ENCODE measurements at regions not wholly inside any gene's neighbourhood (a gene's known extent, or its start where the extent isn't known, plus 50 kb on each side); places are given as distances from the start of the nearest gene placed in this dataset.
"Not testable (repeated sequence)": the region's sequence is repeated elsewhere in the genome, so short reads cannot be mapped to it uniquely, and the experiment has no call there.

DNA sequence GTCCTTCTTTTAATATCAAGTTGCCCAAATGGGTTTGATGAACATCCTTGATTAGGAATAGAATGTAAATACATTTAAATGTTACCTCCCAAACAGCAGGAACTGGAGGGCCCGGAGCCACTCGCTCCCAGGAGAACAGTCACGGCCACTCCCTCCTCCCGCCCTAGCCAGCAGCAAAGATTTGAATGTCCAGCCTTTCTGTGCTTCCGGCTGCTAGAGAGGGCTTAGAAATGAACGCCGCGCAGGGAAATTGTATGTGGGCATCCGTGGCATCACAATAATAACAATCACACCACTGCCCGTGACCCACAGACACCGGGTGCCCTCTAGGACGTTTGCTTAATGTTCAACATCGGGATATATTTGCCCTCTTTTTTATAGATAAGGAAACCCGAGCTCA, 164.9 kb upstream of the SALL3 start:
- no peak for DNase-seq (ENCODE audit: low read depth)

DNA sequence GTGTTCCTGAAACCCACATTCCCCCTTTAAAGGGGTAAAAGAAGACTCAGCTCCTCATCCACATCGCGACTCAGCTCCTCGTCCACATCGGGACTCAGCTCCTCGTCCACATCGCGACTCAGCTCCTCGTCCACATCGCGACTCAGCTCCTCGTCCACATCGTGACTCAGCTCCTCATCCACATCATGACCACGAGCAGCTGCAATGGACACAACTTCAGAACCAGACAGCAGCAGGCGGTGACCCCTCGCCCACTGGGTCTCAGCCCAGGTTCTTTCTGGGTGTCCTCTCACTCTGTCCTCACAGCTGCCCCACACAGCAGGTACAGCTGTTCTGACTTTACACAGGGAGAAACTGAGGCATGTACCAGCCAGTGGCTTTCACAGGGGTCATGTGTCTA, 163.5 kb upstream of the SALL3 start:
- DNase-seq (ENCODE audit: low read depth), result no peak

DNA sequence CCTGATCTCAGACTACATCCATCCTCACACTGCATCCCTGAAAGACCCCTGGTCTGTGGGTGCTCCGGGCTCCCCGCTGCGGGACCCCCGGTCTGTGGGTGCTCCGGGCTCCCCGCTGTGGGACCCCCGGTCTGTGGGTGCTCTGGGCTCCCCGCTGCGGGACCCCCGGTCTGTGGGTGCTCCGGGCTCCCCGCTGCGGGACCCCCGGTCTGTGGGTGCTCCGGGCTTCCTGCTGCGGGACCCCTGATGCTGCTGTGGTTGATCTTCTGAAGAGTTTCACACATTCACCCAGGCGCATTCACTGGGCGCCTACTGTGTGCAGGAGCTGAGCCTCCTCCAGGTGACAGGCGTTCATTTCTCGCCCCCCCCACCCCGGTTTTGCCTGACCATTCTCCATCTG, 162.7 kb upstream of the SALL3 start:
- DNase-seq (ENCODE audit: low read depth), result no peak

DNA sequence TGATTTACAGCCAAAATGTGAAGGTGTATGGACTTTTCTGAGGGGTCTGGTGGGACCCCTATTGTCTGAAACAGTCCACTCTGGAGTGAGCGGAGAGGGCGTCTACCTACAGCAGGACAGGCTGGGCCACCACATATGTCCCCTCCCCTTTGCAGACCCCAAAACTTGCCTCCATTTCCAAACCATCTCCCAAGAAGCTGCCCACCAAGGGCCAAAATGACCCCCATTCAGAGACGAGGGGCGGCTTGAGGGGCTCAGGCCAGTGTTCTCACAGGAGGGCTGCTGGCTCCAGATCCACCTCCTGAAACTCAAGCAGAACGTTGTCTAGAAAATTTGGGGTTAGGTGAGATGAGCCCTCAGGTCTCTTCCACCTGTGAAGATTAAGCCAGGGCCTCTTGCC, 161.1 kb upstream of the SALL3 start:
- DNase-seq (ENCODE audit: low read depth), result no peak

DNA sequence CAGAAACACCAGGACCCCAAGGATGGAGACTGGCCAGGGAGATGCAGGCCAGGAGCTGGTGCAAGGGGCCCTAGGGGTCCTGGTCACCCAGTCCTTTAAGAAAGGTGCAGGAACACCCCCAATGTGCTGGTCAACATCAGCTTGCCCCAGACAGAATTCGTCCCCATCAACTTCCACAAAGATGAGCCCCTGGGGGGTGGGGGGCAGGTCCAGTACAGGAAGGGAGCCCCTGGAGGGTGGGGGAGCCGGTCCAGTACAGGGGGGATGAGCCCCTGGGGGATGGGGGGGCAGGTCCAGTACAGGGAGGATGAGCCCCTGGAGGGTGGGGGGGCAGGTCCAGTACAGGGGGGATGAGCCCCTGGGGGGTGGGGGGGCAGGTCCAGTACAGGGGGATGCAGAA, 160.7 kb upstream of the SALL3 start:
- no peak for DNase-seq (ENCODE audit: low read depth)

DNA sequence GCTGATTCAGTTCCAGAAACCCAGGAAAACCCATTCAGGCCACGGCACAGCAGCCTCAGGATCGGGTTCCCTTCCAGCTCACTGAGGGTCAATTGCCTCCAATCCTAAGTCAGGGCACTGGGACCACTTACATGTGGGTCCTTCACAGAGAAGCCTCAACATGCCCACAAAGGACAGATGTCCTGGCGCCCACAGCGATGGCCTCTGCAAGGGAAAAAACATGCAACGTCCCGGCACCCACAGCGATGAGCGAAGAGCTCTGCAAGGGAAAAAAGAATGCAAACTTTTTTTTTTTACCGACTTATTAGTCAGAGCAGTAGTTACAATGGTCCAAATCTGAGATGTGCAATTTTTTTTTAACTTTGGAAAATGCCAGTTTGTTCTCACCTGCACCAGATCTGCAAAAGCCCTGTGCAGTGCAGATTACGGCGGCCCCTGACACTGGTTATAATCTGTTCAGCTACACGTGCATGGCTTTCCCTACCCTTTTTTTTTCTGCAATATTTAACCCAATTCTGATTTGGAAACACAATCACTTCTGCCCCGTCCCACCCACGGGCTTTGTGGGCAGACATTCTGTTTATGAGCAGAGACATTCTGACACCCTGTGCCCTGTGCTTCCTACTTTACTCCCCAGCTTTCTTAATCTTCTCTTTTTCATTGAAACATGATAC, 159.3 kb upstream of the SALL3 start:
- no peak for DNase-seq (ENCODE audit: low read depth)

DNA sequence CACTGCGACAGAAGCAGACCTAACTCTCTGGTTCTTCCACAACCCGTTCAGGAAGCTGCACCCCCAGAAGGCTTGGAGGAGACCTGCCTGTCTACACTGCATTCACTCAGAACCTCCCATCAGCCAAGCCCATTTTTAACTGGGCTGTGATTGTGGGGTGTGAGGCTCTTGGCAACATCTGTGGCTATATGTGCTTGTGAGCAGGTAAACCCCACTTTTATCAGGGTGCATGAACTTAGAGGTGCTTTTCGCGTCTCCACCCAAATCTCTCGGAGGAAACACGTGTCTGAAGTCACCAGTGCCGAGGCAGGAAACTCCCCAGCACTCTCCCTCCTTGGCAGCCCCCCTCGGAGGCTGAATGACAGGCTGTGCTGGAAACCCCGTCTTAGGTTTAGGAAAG, 158.2 kb upstream of the SALL3 start:
- no peak for DNase-seq (ENCODE audit: low read depth)

DNA sequence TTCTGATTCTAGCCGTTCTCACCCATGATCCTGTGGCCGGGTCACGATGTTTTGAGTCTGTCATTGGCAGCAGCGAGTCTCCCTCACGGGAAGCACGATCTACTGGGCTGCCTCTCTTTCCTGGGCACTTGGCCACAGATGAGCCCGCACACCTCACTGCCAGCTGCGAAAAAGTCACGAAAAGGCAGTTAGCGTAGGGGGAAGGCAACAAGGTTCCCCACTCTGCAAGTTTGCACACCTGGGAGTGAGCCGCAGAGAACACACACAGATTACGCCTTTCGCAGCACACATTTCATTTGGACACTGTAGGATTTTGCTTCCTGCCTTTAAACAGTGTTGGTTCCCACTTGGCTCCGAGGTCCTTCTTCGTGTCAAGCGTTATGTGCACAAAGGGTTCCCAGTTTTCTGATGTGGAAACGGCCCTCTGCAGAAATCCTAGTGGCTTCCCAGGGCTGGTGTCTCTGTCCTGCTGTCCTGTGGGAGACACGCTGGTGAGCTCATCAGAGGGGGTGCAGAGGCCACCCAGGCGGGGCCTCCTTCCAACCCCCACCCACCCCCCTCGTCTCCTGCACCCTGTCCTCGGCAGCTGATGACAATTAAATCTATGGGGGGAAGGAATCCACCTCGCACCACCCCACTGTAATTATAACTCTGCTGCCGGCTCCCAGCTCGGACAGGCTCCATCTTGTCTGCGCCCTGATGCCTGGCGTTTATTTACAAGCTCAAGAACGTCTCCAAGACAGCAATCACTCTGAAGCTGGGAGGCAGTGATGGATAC, 157.3 kb upstream of the SALL3 start:
- DNase-seq (ENCODE audit: low read depth), result no peak

DNA sequence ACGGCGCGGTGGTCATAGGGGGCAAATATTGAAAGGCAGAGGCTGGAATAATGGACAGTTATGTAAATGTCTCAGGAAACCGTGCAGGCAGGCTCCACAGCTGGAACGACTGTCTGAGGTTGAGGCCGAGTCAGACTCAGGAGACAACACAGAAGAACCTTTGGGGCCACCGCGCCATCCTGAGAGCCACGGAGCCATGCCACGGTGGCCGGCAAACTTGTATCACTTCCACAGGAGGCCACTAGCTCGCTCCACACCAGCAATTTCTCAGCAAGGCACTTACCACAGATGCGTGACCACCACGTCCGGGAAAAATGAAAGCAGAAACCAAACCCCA, 156.7 kb upstream of the SALL3 start:
- DNase-seq (ENCODE audit: low read depth), result no peak

DNA sequence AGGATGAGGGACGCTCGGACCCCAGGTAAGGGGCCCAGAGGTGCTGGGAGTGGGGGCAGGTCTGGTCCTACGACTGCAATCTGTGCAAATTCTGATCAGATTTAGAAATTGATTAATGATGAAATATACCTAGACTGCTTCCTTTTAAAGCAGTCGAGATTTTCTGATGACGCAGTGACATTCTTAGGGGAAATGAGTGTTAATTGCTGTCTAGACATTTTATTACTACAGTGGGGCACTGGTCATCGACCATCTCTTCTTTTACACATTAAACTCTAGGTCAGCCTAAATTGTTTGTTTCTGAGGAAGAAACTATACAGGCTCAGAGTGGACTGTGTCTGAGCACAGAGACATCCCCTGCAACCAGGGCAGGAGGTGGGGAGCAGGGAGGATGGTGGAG, 154.4 kb upstream of the SALL3 start:
- DNase-seq (ENCODE audit: low read depth), result no peak

DNA sequence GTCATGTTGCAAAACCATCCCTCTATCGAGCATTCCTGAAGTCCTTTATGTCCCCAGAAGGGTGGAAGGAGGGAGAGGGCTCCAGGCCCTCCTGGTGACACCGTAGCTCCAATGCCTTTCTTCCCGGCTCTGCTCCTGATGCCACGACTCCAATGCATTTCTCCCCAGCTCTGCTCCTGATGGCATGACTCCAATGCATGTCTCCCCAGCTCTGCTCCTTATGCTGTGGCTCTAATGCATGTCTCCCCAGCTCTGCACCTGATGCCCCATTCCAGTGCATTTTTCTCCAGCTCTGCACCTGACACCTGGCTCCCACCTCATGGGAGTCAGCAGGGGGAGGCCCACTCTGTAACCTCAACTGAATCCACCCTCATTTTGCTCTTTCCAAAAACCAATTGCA, 153.0 kb upstream of the SALL3 start:
- no peak for DNase-seq (ENCODE audit: low read depth)

DNA sequence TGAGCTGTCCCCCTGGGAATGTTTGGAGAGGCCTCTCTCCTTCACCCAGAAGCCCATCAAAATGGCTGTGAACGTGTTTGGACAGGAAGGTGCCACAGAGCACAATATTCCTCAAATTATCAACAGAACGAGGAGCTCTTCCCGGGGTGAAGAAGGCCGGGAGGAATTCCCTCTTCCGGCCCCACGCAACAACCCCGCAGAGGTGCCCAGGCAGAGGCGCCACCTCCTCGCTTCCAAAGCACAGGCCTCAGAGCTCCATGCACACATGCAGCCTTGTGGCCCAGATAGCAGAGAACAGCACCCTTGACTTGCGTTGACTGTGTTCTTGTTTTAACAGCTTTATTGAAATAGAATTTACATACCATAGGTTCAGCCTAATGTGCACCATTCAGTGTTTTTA, 152.5 kb upstream of the SALL3 start:
- DNase-seq (ENCODE audit: low read depth), result no peak

DNA sequence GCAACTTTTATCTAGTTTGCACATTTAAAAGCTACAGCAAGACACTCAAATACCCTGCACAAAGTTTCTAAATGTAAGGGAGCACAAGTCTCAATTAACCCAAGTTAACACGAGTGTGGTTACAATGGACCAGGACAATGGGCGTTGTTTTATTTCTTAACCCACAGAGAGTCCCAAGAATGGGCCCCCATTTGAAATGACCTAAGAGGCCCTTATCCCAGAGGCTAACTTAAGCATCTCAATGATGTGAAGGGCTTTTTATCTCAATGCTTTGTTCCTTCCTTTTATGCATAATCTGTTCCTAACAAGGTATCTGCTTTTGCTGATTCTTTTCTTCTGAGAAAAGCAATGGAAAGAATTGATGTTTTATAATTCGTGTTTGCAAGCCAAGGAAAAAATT, 151.5 kb upstream of the SALL3 start:
- no peak for DNase-seq (ENCODE audit: low read depth)

DNA sequence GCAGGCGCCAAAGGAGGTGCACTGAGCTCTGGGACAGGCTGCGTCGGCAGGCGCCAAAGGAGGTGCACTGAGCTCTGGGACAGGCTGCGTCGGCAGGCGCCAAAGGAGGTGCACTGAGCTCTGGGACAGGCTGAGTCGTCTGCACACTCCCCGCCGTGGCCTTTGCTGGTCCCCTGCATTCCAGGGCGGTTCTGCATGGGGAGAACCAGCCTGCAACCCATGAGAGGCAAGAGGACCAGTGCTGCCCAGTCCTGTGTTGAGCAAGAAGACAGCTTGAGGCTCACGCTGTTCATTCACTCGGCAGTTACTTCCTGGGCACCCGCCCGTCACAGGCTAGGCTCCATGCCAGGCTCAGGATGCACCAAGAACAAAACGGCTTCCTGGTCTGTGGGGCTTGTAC, 150.6 kb upstream of the SALL3 start:
- not testable (repeated sequence) for DNase-seq (ENCODE audit: low read depth)

DNA sequence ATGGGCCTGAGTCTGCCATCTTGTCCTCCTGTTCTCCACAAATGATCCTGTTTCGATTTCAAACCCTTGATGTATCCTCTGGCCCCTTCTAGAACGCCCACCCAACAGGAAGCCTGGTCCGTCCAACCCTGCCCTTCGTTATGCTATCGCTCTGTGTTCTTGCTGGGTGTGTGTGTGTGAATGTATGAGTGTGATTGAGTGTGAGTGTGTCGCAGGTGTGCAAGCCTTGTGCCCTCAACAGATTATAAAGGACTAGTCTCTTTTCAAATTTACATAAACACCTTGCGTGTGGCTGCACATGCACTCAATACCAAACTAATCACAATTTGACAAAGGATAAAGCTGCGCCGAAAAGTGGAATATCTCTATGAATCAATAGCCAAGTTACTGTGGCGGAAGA, 149.5 kb upstream of the SALL3 start:
- no peak for DNase-seq (ENCODE audit: low read depth)

DNA sequence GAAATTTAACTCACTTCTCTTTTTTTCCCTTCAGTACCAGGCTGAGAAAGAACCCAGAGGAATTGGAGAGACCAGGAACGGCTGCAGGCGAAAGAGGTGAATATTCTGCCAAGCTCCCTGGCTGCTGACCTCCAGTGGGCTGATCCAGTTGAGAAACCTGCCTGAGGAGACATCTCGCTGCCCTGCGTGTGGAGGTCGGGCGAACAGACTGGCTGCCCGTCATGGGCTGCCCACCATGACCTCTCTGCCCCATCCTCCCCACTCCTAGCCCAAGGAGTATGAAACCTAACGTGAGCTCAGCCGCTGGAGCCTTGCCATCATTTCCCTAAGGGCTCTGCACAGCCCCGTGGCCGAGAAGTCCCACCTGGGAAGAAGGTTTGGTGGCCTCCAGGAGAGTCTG, 148.8 kb upstream of the SALL3 start:
- no peak for DNase-seq (ENCODE audit: low read depth)

DNA sequence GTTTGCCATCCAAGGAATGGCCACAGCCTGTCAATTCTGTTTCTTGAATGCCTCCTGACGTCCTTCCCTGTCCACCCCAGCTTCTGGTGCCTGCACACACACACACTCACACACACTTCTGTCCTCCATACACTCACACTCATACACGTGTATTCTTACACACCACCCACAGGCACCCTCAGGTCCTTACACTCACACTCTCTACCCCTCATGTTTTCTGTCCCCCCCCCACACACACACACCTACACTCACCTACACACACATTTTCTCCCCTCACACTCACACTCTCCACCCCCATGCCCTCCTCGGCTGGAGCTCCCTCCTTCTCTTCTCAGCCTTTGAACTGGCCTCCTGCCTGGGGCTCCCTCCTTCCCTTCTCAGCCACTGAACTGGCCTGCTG, 148.0 kb upstream of the SALL3 start:
- no peak for DNase-seq (ENCODE audit: low read depth)

DNA sequence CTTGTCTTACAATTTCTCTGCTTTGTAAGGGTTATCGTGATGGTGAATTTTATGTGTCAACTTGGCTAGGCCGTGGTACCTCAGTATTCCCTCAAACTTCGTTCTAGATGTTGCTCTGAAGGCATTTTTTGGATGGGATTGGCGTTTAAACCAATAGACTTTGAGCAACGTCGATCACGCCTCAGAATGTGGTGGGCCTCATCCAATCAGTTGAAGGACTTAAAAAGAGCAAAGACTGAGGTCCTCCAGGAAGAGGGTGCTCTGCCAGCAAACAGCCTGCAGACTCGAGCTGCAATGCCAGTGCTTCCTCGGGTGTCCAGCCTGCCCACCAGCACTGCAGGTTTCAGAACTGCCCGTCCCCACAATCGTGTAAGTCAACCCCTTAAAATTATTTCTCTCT, 145.8 kb upstream of the SALL3 start:
- no peak for DNase-seq (ENCODE audit: low read depth)

DNA sequence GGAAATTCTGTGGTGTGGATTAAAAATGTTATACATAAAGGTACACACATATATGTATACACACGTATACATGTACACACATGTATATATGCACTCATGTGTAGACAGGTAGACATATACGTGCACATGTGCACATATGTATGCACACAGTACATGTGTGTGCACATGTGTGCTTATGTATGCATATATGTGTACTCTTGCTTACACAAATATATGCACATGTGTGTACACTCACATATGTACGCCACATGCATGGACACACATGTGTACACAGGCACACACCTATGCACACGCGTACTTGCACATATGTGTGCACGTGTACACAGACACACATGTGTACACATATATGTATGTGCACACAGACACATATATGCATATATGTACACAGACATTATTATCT, 142.8 kb upstream of the SALL3 start:
- no peak for DNase-seq (ENCODE audit: low read depth)

DNA sequence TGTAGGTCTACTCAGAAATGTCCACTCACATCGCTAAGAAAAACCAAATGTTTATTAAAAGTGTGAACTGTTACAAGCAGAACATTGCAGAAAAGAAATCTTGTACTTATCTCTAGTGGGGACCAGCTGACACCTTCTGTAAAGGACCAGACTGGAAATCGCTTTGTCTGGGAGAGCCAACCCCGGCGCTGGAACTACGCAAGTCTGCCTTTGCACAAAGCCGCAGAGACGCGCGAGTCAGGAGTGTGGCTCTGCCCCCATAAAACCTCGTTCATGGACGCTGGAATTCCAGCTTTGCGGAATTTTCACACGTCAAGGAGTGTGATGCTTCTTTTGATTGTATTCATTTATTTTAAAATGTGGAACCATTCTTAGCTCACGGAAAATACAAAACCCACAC, 141.9 kb upstream of the SALL3 start:
- no peak for DNase-seq (ENCODE audit: low read depth)

DNA sequence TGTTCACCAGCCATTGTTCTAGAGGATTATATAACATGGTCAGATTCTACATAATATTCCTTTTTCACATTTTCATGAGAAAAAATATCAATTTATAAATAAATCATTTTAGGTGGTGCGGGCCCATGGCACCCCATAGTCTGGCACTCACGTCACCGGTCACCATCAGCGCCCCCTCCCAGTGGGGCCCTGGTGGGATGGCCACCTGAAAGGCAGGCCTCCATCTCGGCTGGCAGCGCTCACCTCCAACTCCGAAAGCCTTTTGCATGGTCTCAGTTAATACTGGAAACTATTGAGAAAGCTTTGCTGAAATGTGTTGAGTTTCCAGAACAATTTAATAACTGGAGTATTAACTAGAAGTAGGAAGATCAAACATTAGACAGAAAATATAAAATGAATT, 141.4 kb upstream of the SALL3 start:
- no peak for DNase-seq (ENCODE audit: low read depth)

DNA sequence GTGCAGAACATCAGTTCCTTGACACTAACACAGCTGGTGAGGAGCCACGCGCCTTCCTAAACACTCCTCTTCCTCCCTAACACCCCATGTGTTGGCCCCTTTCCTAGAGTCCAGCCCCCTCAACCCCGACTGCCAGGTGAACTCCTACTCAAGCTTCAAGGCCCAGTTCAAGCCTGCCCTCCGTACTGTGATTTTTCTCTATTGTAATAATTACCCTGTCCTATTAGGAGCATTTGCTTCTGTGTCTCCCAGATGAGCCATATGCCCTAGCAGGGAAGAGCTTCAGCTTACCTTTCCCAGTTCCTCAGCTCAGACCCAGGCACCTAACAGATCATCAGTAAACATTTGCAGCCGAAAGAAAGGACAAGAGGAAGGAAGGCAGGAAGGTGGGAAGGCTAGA, 130.6 kb upstream of the SALL3 start:
- DNase-seq (ENCODE audit: low read depth), result no peak

DNA sequence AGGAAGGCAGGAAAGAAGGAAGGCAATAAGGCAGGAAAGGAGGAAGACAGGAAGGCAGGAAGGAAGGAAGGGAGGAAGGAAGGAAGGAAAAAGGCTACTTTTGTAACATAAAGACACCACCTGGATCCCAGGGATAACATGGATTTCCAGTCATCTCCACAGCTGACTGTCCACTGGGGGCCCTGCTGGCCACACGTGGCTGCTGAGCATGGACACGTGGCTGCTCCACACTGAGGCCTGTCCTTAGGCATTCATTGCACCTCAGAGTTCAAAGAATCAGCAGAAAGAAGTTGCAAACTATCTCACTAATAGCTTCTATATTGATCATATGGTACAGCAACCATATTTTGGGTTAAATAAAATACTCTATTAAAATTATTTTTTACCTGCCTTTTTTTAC, 130.2 kb upstream of the SALL3 start:
- no peak for DNase-seq (ENCODE audit: low read depth)

DNA sequence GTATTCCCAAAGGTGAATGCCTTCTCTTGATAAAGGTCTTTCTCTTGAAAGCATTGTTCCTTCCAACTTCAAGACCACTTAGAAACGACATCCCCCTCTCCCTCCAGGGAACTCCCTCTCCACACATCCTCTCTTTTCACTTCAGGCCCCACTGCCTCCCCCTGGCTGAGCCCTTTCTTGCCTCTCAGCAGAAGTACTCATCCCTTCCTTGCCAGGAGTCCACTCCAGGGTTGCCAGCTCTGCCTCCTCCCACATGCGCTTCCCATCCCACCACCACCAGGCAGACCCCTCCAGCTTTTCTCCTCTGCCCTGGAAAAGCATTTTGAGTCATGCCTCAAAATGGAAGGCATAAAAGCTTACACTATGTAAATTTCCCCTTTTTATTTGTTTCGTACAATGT, 126.3 kb upstream of the SALL3 start:
- DNase-seq (ENCODE audit: low read depth), result no peak
